ENCODE measurements at regions not wholly inside any gene's neighbourhood (a gene's known extent, or its start where the extent isn't known, plus 50 kb on each side); places are given as distances from the start of the nearest gene placed in this dataset.

- TF ChIP-seq POLR2A (IDR thresholded peaks at IDR 0.05; ENCODE audit: low read depth, low read length) = no peak
These were observed 391.0 kb downstream of the MATN1 start for GRCh38 chr1:30332116-30333094.

GRCh38 chr1:30331415-30332065 is 391.8 kb downstream of the MATN1 start:
- no peak for TF ChIP-seq POLR2A (IDR thresholded peaks at IDR 0.05; ENCODE audit: low read depth, low read length)
- no peak for DNase-seq (ENCODE audit: insufficient read length, low spot score)
- no peak for FAIRE-seq

More at GRCh38 chr1:30332116-30333094, 391.0 kb downstream of the MATN1 start:
- DNase-seq (ENCODE audit: insufficient read length, low spot score) (no peak), FAIRE-seq (no peak)

- DNase-seq (ENCODE audit: insufficient read length, low spot score) (no peak), FAIRE-seq (no peak)
- no peak for TF ChIP-seq POLR2A (IDR thresholded peaks at IDR 0.05; ENCODE audit: low read depth, low read length)
These were observed 392.7 kb downstream of the MATN1 start for GRCh38 chr1:30330644-30331043.

GRCh38 chr1:30329802-30330557 is 393.4 kb downstream of the MATN1 start:
- no peak for FAIRE-seq
- no peak for TF ChIP-seq POLR2A (IDR thresholded peaks at IDR 0.05; ENCODE audit: low read depth, low read length)
- no peak for DNase-seq (ENCODE audit: insufficient read length, low spot score)

- FAIRE-seq (no peak), DNase-seq (ENCODE audit: insufficient read length, low spot score) (no peak)
- no peak for TF ChIP-seq POLR2A (IDR thresholded peaks at IDR 0.05; ENCODE audit: low read depth, low read length)
These were observed 394.1 kb downstream of the MATN1 start for GRCh38 chr1:30329263-30329753.

GRCh38 chr1:30328401-30329262 is 394.8 kb downstream of the MATN1 start:
- no peak for TF ChIP-seq POLR2A (IDR thresholded peaks at IDR 0.05; ENCODE audit: low read depth, low read length)
- DNase-seq (ENCODE audit: insufficient read length, low spot score) = no peak
- FAIRE-seq = no peak

GRCh38 chr1:30328100-30328370 is 395.4 kb downstream of the MATN1 start:
- TF ChIP-seq POLR2A (IDR thresholded peaks at IDR 0.05; ENCODE audit: low read depth, low read length) = no peak
- no peak for DNase-seq (ENCODE audit: insufficient read length, low spot score)
- FAIRE-seq = no peak

GRCh38 chr1:30327370-30328099 is 395.9 kb downstream of the MATN1 start:
- FAIRE-seq = no peak
- no peak for DNase-seq (ENCODE audit: insufficient read length, low spot score)
- TF ChIP-seq POLR2A (IDR thresholded peaks at IDR 0.05; ENCODE audit: low read depth, low read length) = no peak

GRCh38 chr1:30325999-30326398 is 397.4 kb downstream of the MATN1 start:
- FAIRE-seq (no peak), DNase-seq (ENCODE audit: insufficient read length, low spot score) (no peak)
- TF ChIP-seq POLR2A (IDR thresholded peaks at IDR 0.05; ENCODE audit: low read depth, low read length) = no peak

- TF ChIP-seq POLR2A (IDR thresholded peaks at IDR 0.05; ENCODE audit: low read depth, low read length) = no peak
- no peak for DNase-seq (ENCODE audit: insufficient read length, low spot score)
- no peak for FAIRE-seq
These were observed 398.1 kb downstream of the MATN1 start for GRCh38 chr1:30325085-30325935.

GRCh38 chr1:30324251-30325084 is 398.9 kb downstream of the MATN1 start:
- FAIRE-seq (no peak), DNase-seq (ENCODE audit: insufficient read length, low spot score) (no peak)
- no peak for TF ChIP-seq POLR2A (IDR thresholded peaks at IDR 0.05; ENCODE audit: low read depth, low read length)

Data from H54 (cell line).